HepG2 (cell line): ENCODE measurements at regions not wholly inside any gene's neighbourhood (a gene's known extent, or its start where the extent isn't known, plus 50 kb on each side); places are given as distances from the start of the nearest gene placed in this dataset.
A peak's percentile ranks its signal among the peaks of the same experiment; 100 is the strongest.

Source experiments
- ATAC-seq: fragments of 200-7000 bp; cut with Tn5 transposase; 3 replicates; pipeline ENCODE4 v1.9.1; 2020; ENCODE audit warnings: mild to moderate bottlenecking, moderate library complexity
- BruUV-seq: library from RNA; stranded (reverse); fragments of 400-500 nt; replicated peaks from 2 replicates; lab custom pipeline; 2021; lab: Mats Ljungman, UMichigan
- CTCF ChIA-PET: fragments of 300-600 bp; formaldehyde crosslinking; extraction: SDS; loops from one replicate; lab custom pipeline; 2021; ENCODE audit warnings: low total read pairs, inconsistent platforms, low intra/inter-chr PET ratio; lab: Yijun Ruan, JAX
- POLR2A ChIA-PET: fragments of 350-600 bp; sonication (Branson Sonifier 250); formaldehyde crosslinking; loops from one replicate; lab custom pipeline; 2020; ENCODE audit warnings: antibody characterized with exemption, inconsistent platforms; lab: Yijun Ruan, JAX
- DNase-seq: peaks from one replicate; pipeline ENCODE4 v3.0.0-alpha.2; 2015; ENCODE audit warnings: low spot score
- FAIRE-seq: peaks from 3 replicates; lab custom pipeline; 2011; peaks lifted over from hg19 to GRCh38; lab: Jason Lieb, UNC
- H2AFZ ChIP-seq: one replicate; pipeline ENCODE4 v1.6.1; 2011; ENCODE audit warnings: low read length, inconsistent platforms
- H3K27ac ChIP-seq: fragments of 300-600 bp; 3 replicates; pipeline ENCODE4 v1.8.0; 2011; ENCODE audit warnings: mixed run types, mild to moderate bottlenecking, mixed read lengths, low read length, inconsistent platforms; ENCODE audit not compliant: insufficient read depth; ENCODE audit errors: extremely low read length
- H3K27me3 ChIP-seq, 2 experiments: fragments of 200-600 bp in 1 of 2; 2 replicates in 1 of 2; 3 replicates in 1 of 2; pipeline versions ENCODE4 v1.6.0 to v1.8.0; 2011; ENCODE audit warnings: low read length in 2 of 2, mild to moderate bottlenecking in 2 of 2, moderate library complexity in 2 of 2, inconsistent platforms in 1 of 2; ENCODE audit not compliant: insufficient read depth in 2 of 2, control insufficient read depth in 1 of 2
- H3K36me3 ChIP-seq, 2 experiments: fragments of 200-600 bp in 1 of 2; replicated peaks in 1 of 2; 2 replicates in 1 of 2; 3 replicates in 1 of 2; pipeline versions ENCODE4 v1.5.1 to v1.8.0; 2011; ENCODE audit warnings: low read length in 2 of 2, inconsistent platforms in 1 of 2; ENCODE audit not compliant: insufficient read depth in 2 of 2, control insufficient read depth in 1 of 2
- H3K4me1 ChIP-seq: 2 replicates; pipeline ENCODE4 v1.5.1; 2012; ENCODE audit warnings: low read length, inconsistent platforms; ENCODE audit not compliant: insufficient read depth
- H3K4me2 ChIP-seq: 2 replicates; pipeline ENCODE4 v1.6.0; 2011; ENCODE audit warnings: low read depth, low read length, inconsistent platforms
- H3K4me3 ChIP-seq, 3 experiments: fragments of 200-600 bp in 1 of 3; sonication (generic), shearing (Covaris generic) in 1 of 3; replicated peaks in 1 of 3; 2 replicates each; pipeline ENCODE4 v1.5.1; 2011 to 2016; ENCODE audit warnings: low read length in 3 of 3, inconsistent platforms in 2 of 3, low read depth in 2 of 3, mild to moderate bottlenecking in 2 of 3, control low read depth in 1 of 3, mixed read lengths in 1 of 3; ENCODE audit not compliant: insufficient read depth in 1 of 3
- H3K79me2 ChIP-seq: one replicate; pipeline ENCODE4 v1.6.1; 2011; ENCODE audit warnings: low read length, inconsistent platforms; ENCODE audit not compliant: insufficient read depth
- H3K9ac ChIP-seq: 2 replicates; pipeline ENCODE4 v1.6.0; 2011; ENCODE audit warnings: mild to moderate bottlenecking, low read depth, low read length, inconsistent platforms; ENCODE audit not compliant: insufficient read depth
- H3K9me3 ChIP-seq: 2 replicates; pipeline ENCODE4 v1.5.1; 2012; ENCODE audit warnings: mild to moderate bottlenecking, low read length
- H4K20me1 ChIP-seq: 2 replicates; pipeline ENCODE4 v1.6.0; 2011; ENCODE audit warnings: inconsistent platforms, mild to moderate bottlenecking, low read length, moderate library complexity; ENCODE audit not compliant: insufficient read depth
- BRD4 ChIP-seq: sonication (generic); formaldehyde crosslinking; IDR thresholded peaks from 2 replicates; pipeline ENCODE4 v1.4.0; 2020; ENCODE audit warnings: missing genetic modification reagents
- EP300 ChIP-seq, 3 experiments: sonication (generic) in 1 of 3; formaldehyde crosslinking in 1 of 3; IDR thresholded peaks; 2 replicates each; pipeline versions ENCODE4 v1.5.1 to v1.6.1; 2011 to 2020; ENCODE audit warnings: low read depth in 2 of 3, low read length in 2 of 3, borderline replicate concordance in 1 of 3, improper control_type of control experiment in 1 of 3, mild to moderate bottlenecking in 1 of 3, missing genetic modification reagents in 1 of 3, moderate library complexity in 1 of 3
- HOXA5 ChIP-seq: sonication (generic); formaldehyde crosslinking; IDR thresholded peaks from 2 replicates; pipeline ENCODE4 v1.4.0; 2020; ENCODE audit warnings: missing genetic modification reagents
- NR2F2 ChIP-seq: IDR thresholded peaks from 2 replicates; pipeline ENCODE4 v1.6.1; 2012; ENCODE audit warnings: low read depth, inconsistent platforms, borderline replicate concordance
- NR2F6 ChIP-seq, 2 experiments: IDR thresholded peaks; 2 replicates each; pipeline ENCODE4 v1.6.1; 2016; ENCODE audit warnings: antibody characterized with exemption in 1 of 2, mild to moderate bottlenecking in 1 of 2
- WGBS: methylation state at CpG from one replicate; pipeline ENCODE4 v1.1.6; 2017; ENCODE audit warnings: low lambda C conversion rate; 5-methylcytosine and 5-hydroxymethylcytosine counted together
- in situ Hi-C: cut with HindIII; loops from 2 replicates; pipeline ENCODE4 v1.10.0; 2017; ENCODE audit warnings: low pct_unique_long_range_greater_than_20kb; ENCODE audit not compliant: extremely low pct_ligation_motif_present
- intact Hi-C: fragments of 100-400 bp; cut with micrococcal nuclease; formaldehyde crosslinking; loops from one replicate; pipeline ENCODE4 v1.10.0; 2022; ENCODE audit not compliant: unreplicated experiment
- TF ChIP-seq, protein P1 (sequence below): sonication (generic); formaldehyde crosslinking; IDR thresholded peaks from 2 replicates; pipeline ENCODE4 v1.4.0; 2020; ENCODE audit warnings: low read depth, missing genetic modification reagents
- TF ChIP-seq, protein P2 (sequence below): IDR thresholded peaks from 2 replicates; pipeline ENCODE4 v1.6.1; 2016; ENCODE audit warnings: low read depth
- TF ChIP-seq, protein P3 (sequence below): sonication (generic); formaldehyde crosslinking; conservative IDR thresholded peaks from 2 replicates; pipeline ENCODE4 v1.4.0; 2020; ENCODE audit warnings: mild to moderate bottlenecking, missing genetic modification reagents, moderate library complexity

DNA sequence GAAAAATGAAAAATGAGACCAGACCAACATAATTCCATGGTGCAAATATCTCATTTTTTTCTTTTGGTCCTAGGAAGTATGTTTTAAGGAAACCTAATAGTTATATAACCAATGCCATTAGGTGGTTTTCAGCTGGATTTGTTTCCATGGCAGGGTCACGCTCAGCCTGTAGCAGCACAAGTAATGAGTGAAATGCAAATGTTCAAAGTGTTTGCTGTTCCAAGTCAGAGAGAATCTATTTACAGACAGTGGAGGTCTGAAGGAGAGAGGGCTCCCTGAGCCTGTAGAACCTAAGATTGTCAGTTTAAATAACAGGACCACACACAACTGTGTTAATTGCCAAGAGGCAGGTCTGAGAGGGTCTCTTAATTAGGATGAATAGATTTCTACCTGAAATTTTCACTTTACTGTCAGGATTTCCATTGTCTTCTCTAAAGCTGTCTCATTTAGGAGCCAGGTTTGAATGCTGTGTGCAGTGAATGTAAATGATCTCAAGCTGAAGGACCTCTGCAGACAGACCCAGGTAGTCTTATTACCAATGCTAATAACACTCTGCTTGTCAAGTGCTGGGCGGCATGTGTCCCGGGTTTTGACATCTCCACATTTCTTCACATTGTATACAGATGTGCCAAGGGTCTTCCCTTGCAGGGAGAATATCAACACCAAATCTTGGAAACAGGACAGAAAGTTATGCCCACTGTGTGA is 317.3 kb upstream of the NECTIN3 start (continued):
- TF ChIP-seq, protein P1, sequence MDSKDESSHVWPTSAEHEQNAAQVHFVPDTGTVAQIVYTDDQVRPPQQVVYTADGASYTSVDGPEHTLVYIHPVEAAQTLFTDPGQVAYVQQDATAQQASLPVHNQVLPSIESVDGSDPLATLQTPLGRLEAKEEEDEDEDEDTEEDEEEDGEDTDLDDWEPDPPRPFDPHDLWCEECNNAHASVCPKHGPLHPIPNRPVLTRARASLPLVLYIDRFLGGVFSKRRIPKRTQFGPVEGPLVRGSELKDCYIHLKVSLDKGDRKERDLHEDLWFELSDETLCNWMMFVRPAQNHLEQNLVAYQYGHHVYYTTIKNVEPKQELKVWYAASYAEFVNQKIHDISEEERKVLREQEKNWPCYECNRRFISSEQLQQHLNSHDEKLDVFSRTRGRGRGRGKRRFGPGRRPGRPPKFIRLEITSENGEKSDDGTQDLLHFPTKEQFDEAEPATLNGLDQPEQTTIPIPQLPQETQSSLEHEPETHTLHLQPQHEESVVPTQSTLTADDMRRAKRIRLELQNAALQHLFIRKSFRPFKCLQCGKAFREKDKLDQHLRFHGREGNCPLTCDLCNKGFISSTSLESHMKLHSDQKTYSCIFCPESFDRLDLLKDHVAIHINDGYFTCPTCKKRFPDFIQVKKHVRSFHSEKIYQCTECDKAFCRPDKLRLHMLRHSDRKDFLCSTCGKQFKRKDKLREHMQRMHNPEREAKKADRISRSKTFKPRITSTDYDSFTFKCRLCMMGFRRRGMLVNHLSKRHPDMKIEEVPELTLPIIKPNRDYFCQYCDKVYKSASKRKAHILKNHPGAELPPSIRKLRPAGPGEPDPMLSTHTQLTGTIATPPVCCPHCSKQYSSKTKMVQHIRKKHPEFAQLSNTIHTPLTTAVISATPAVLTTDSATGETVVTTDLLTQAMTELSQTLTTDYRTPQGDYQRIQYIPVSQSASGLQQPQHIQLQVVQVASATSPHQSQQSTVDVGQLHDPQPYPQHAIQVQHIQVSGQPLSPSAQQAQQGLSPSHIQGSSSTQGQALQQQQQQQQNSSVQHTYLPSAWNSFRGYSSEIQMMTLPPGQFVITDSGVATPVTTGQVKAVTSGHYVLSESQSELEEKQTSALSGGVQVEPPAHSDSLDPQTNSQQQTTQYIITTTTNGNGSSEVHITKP (CRISPR knock-in tag) = no peak

DNA sequence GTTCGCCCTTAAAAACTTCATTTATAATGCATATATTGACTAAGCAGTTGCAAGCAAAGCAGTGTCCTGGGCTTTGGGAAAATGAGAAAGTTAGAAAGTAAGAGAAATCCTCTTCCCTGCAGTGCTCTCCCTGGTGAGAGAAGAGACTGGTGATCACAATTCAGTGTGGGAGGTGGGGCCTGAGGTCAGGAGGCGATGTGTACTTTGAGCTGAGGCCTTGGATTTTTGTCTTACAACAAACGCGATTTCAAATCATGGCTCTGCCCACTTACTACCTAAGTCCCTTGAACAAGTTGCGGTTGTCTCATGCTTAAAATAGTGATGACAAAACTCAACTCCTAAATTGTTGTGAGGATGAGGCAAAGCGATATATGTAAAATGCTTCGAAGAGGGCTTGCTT is 316.3 kb upstream of the NECTIN3 start:
- H3K36me3 ChIP-seq = no peaks in the 10 kb centered on the region
- DNase-seq (peak; percentile 44), FAIRE-seq (peak; percentile 43), ATAC-seq (peak; percentile 72)
- H3K79me2 ChIP-seq = no peaks in the 10 kb centered on the region
- intact Hi-C loops = no loop called here
- H3K27me3 ChIP-seq = no peaks in the 10 kb centered on the region
- no TSS peak for BruUV-seq
- no peak overlapping the region for H2AFZ ChIP-seq
- in situ Hi-C loops = no loop called here
- 49% methylated on average over 7 of the region's 7 CpGs for WGBS
- no peak overlapping the region for H3K4me3 ChIP-seq
- H3K9ac ChIP-seq = no peak overlapping the region
- peak overlapping the region; percentile 38 for H3K4me2 ChIP-seq
- ChIA-PET CTCF (no interaction called here), POLR2A (interaction anchor here (0.9 to 1.0 kb wide), 2 partner anchors 12 to 18 kb away, joined by 3 to 6 read pairs; no protein-coding TSS in a partner anchor)
- H3K9me3 ChIP-seq = no peaks in the 10 kb centered on the region
- no peaks in the 10 kb centered on the region for H4K20me1 ChIP-seq
- H3K27ac ChIP-seq = no peak overlapping the region
- peaks cover 33% of the 10 kb centered on the region for H3K4me1 ChIP-seq
- no peak for TF ChIP-seq HOXA5 (CRISPR knock-in tag)
- TF ChIP-seq NR2F6 (IDR thresholded peaks at IDR 0.05) = peak; percentile 54; the same call in 1 of the 2 replicates
- peak; percentile 65; the same call in 1 of the 2 replicates for TF ChIP-seq NR2F6 (CRISPR knock-in tag; IDR thresholded peaks at IDR 0.05)
- peak in 1 of 2 experiments; percentile 19; a peak in 1 of 4 replicates for TF ChIP-seq EP300 (IDR thresholded peaks at IDR 0.05; ENCODE audit: low read depth in 2 of 2, low read length in 2 of 2)
- no peak for TF ChIP-seq EP300 (CRISPR knock-in tag; IDR thresholded peaks at IDR 0.05; ENCODE audit: borderline replicate concordance)
- TF ChIP-seq, protein P2, sequence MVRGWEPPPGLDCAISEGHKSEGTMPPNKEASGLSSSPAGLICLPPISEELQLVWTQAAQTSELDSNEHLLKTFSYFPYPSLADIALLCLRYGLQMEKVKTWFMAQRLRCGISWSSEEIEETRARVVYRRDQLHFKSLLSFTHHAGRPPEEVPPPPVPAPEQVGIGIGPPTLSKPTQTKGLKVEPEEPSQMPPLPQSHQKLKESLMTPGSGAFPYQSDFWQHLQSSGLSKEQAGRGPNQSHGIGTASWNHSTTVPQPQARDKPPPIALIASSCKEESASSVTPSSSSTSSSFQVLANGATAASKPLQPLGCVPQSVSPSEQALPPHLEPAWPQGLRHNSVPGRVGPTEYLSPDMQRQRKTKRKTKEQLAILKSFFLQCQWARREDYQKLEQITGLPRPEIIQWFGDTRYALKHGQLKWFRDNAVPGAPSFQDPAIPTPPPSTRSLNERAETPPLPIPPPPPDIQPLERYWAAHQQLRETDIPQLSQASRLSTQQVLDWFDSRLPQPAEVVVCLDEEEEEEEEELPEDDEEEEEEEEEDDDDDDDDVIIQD (CRISPR knock-in tag) = peak; percentile 83; the same call in 1 of the 2 replicates
- 0 out of 2 replicates have a peak, but pooled peaks have one; percentile 38 for TF ChIP-seq NR2F2
- TF ChIP-seq, protein P3, sequence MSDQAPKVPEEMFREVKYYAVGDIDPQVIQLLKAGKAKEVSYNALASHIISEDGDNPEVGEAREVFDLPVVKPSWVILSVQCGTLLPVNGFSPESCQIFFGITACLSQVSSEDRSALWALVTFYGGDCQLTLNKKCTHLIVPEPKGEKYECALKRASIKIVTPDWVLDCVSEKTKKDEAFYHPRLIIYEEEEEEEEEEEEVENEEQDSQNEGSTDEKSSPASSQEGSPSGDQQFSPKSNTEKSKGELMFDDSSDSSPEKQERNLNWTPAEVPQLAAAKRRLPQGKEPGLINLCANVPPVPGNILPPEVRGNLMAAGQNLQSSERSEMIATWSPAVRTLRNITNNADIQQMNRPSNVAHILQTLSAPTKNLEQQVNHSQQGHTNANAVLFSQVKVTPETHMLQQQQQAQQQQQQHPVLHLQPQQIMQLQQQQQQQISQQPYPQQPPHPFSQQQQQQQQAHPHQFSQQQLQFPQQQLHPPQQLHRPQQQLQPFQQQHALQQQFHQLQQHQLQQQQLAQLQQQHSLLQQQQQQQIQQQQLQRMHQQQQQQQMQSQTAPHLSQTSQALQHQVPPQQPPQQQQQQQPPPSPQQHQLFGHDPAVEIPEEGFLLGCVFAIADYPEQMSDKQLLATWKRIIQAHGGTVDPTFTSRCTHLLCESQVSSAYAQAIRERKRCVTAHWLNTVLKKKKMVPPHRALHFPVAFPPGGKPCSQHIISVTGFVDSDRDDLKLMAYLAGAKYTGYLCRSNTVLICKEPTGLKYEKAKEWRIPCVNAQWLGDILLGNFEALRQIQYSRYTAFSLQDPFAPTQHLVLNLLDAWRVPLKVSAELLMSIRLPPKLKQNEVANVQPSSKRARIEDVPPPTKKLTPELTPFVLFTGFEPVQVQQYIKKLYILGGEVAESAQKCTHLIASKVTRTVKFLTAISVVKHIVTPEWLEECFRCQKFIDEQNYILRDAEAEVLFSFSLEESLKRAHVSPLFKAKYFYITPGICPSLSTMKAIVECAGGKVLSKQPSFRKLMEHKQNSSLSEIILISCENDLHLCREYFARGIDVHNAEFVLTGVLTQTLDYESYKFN (CRISPR knock-in tag) = peak; percentile 55
- no peak for TF ChIP-seq BRD4 (CRISPR knock-in tag)
